Transverse colon (tissue), 4 donors: ENCODE measurements at regions not wholly inside any gene's neighbourhood (a gene's known extent, or its start where the extent isn't known, plus 50 kb on each side); places are given as distances from the start of the nearest gene placed in this dataset.

ENCODE experiments used
- DNase-seq: peaks from one replicate; pipeline ENCODE4 v3.0.0-alpha.2; 2019
- H3K27ac ChIP-seq, 4 donors: fragments of 200-600 bp; sonication (generic); 2 replicates each; pipeline ENCODE4 v1.5.1; 2016 to 2018; ENCODE audit warnings: inconsistent platforms in 4 of 4
- H3K27me3 ChIP-seq: fragments of 200-600 bp; sonication (generic); 2 replicates; pipeline ENCODE4 v1.5.1; 2017; ENCODE audit warnings: inconsistent platforms
- H3K36me3 ChIP-seq, 4 donors: fragments of 200-600 bp; sonication (generic); 2 replicates each; pipeline ENCODE4 v1.5.1; 2017 to 2019; ENCODE audit warnings: inconsistent platforms in 4 of 4
- H3K4me1 ChIP-seq, 4 donors: fragments of 200-600 bp; sonication (generic); 2 replicates each; pipeline ENCODE4 v1.5.1; 2017 to 2020; ENCODE audit warnings: inconsistent platforms in 4 of 4
- H3K4me3 ChIP-seq, 4 donors: fragments of 200-600 bp; sonication (generic); 1 replicate in 1 of 4; 2 replicates in 3 of 4; pipeline versions ENCODE4 v1.5.1 to v1.6.1; 2017 to 2019; ENCODE audit warnings: inconsistent platforms in 4 of 4
- H3K9me3 ChIP-seq, 2 donors: fragments of 200-600 bp; sonication (generic); 2 replicates each; pipeline ENCODE4 v1.5.1; 2017 to 2019; ENCODE audit warnings: inconsistent platforms in 2 of 2
- CTCF ChIP-seq, 5 experiments: fragments of 200-600 bp in 3 of 5; fragments of 450-650 bp in 2 of 5; sonication (generic) in 3 of 5; IDR thresholded peaks; 1 replicate in 2 of 5; 2 replicates in 3 of 5; pipeline ENCODE4 v1.5.1; 2016 to 2017; ENCODE audit warnings: antibody characterized with exemption in 5 of 5, inconsistent platforms in 3 of 5, mild to moderate bottlenecking in 2 of 5, moderate library complexity in 1 of 5
- EP300 ChIP-seq: sonication (generic); formaldehyde crosslinking; IDR thresholded peaks from one replicate; pipeline ENCODE4 v1.6.1; 2017; ENCODE audit warnings: antibody characterized with exemption, low read depth
- POLR2A ChIP-seq: fragments of 450-650 bp; IDR thresholded peaks from one replicate; pipeline ENCODE4 v1.6.1; 2016; ENCODE audit warnings: antibody characterized with exemption, mild to moderate bottlenecking, moderate library complexity
- POLR2AphosphoS5 ChIP-seq, 3 donors: sonication (generic); formaldehyde crosslinking; IDR thresholded peaks; one replicate each; pipeline ENCODE4 v1.6.1; 2016; ENCODE audit warnings: antibody characterized with exemption in 3 of 3
- WGBS, 2 donors: methylation state at CpG; one replicate each; pipeline ENCODE4 v1.1.5; 2018; ENCODE audit warnings: low coverage in 1 of 2; 5-methylcytosine and 5-hydroxymethylcytosine counted together
- in situ Hi-C, 4 donors: fragments of 200-750 bp; cut with MboI; loops; one replicate each; pipeline versions ENCODE4 v1.15.0 to v1.15.1; 2017; ENCODE audit warnings: low sequenced_read_pairs in 3 of 4, low pct_ligation_motif_present in 1 of 4, low pct_unique_long_range_greater_than_20kb in 1 of 4
- intact Hi-C: fragments of 100-400 bp; cut with DNase I; formaldehyde crosslinking; loops from one replicate; pipeline ENCODE4 v1.15.1; 2023; ENCODE audit warnings: low total_unique reads

GRCh38 chr1:201653233-201653632, 114.3 kb downstream of the NAV1 start:
- no peaks in the 10 kb centered on the region for H3K9me3 ChIP-seq
- intact Hi-C loops: loop anchor here (5.0 kb wide), 1 partner anchor 49 kb away; no protein-coding TSS in a partner anchor
- H3K4me1 ChIP-seq: peaks cover 29 to 58% (median 43%) of the 10 kb centered on the region in 4 donors
- in situ Hi-C loops: no loop called here
- WGBS, 2 donors: 73% methylated on average over 3 of the region's 3 CpGs; no CpG with 5 or more reads in 1 of the 2 donors
- no peak for DNase-seq
- TF ChIP-seq POLR2AphosphoS5 (IDR thresholded peaks at IDR 0.05): no peak
- TF ChIP-seq EP300: no peak
- H3K36me3 ChIP-seq: no peaks in the 10 kb centered on the region
- H3K4me3 ChIP-seq: no peak overlapping the region
- H3K27me3 ChIP-seq: peaks cover 5% of the 10 kb centered on the region
- no peak overlapping the region for H3K27ac ChIP-seq

GRCh38 chr1:201653883-201654282, 115.0 kb downstream of the NAV1 start:
- in situ Hi-C loops: no loop called here
- intact Hi-C loops: loop anchor here (5.0 kb wide), 1 partner anchor 48 kb away; no protein-coding TSS in a partner anchor
- no peak for DNase-seq
- H3K27ac ChIP-seq: no peak overlapping the region
- no peak for TF ChIP-seq EP300
- no peak for TF ChIP-seq CTCF (IDR thresholded peaks at IDR 0.05)
- no peak for TF ChIP-seq POLR2A
- peaks cover 27 to 52% (median 38%) of the 10 kb centered on the region in 4 donors for H3K4me1 ChIP-seq
- H3K27me3 ChIP-seq: peaks cover 5% of the 10 kb centered on the region
- no peaks in the 10 kb centered on the region for H3K9me3 ChIP-seq
- no peaks in the 10 kb centered on the region for H3K36me3 ChIP-seq
- WGBS, 2 donors: 72% methylated on average over 2 of the region's 2 CpGs; no CpG with 5 or more reads in 1 of the 2 donors
- no peak overlapping the region for H3K4me3 ChIP-seq

GRCh38 chr1:201655243-201655642, 116.3 kb downstream of the NAV1 start:
- Histone ChIP-seq H3K27me3 (no peaks in the 10 kb centered on the region), H3K36me3 (no peaks in the 10 kb centered on the region), H3K4me3 (no peak overlapping the region), H3K4me1 (peaks cover 20 to 42% (median 27%) of the 10 kb centered on the region in 4 donors), H3K27ac (peak overlapping the region in 3 of 4 donors; percentile 50 to 73 (median 69)), H3K9me3 (no peaks in the 10 kb centered on the region)
- DNase-seq: no peak
- intact Hi-C loops (no loop called here), in situ Hi-C loops (no loop called here)
- TF ChIP-seq POLR2A (no peak), EP300 (no peak), POLR2AphosphoS5 (IDR thresholded peaks at IDR 0.05) (no peak), CTCF (IDR thresholded peaks at IDR 0.05) (no peak)
- WGBS, 2 donors: 74% methylated on average over 6 of the region's 6 CpGs; no CpG with 5 or more reads in 1 of the 2 donors

- H3K27ac ChIP-seq: peak overlapping the region; percentile 48 to 73 (median 60)
- TF ChIP-seq POLR2AphosphoS5 (IDR thresholded peaks at IDR 0.05) (no peak), CTCF (IDR thresholded peaks at IDR 0.05) (no peak), EP300 (no peak)
- intact Hi-C loops: no loop called here
- no peaks in the 10 kb centered on the region for H3K9me3 ChIP-seq
- in situ Hi-C loops: no loop called here
- no peaks in the 10 kb centered on the region for H3K27me3 ChIP-seq
- no peak overlapping the region for H3K4me3 ChIP-seq
- WGBS, 2 donors: 66% methylated on average over 4 of the region's 4 CpGs; no CpG with 5 or more reads in 1 of the 2 donors
- no peaks in the 10 kb centered on the region for H3K36me3 ChIP-seq
- H3K4me1 ChIP-seq: peaks cover 16 to 36% (median 21%) of the 10 kb centered on the region in 4 donors
- no peak for DNase-seq
Observed at GRCh38 chr1:201655910-201656309, 117.0 kb downstream of the NAV1 start.
